GM06990 (cell line): ENCODE measurements at regions not wholly inside any gene's neighbourhood (a gene's known extent, or its start where the extent isn't known, plus 50 kb on each side); places are given as distances from the start of the nearest gene placed in this dataset.

Experiments
- DNase-seq: peaks from one replicate; pipeline ENCODE4 v3.0.0-alpha.2; 2011; ENCODE audit not compliant: insufficient read length; ENCODE audit errors: extremely low read depth
- H3K27me3 ChIP-seq: replicated peaks from 2 replicates; pipeline ENCODE4 v1.6.0; 2011; ENCODE audit warnings: low read length; ENCODE audit not compliant: control insufficient read depth, insufficient read depth
- H3K36me3 ChIP-seq: 2 replicates; pipeline ENCODE4 v1.5.1; 2011; ENCODE audit warnings: low read length; ENCODE audit not compliant: control insufficient read depth, insufficient read depth
- H3K4me3 ChIP-seq: replicated peaks from 2 replicates; pipeline ENCODE4 v1.5.1; 2011; ENCODE audit warnings: low read depth, mild to moderate bottlenecking, control low read depth, low read length
- TF ChIP-seq, protein P1 (sequence below): IDR thresholded peaks from 2 replicates; pipeline ENCODE4 v1.5.1; 2011; ENCODE audit warnings: low read length, control low read depth, mild to moderate bottlenecking, inconsistent platforms; ENCODE audit not compliant: insufficient read depth, poor library complexity, severe bottlenecking

DNA sequence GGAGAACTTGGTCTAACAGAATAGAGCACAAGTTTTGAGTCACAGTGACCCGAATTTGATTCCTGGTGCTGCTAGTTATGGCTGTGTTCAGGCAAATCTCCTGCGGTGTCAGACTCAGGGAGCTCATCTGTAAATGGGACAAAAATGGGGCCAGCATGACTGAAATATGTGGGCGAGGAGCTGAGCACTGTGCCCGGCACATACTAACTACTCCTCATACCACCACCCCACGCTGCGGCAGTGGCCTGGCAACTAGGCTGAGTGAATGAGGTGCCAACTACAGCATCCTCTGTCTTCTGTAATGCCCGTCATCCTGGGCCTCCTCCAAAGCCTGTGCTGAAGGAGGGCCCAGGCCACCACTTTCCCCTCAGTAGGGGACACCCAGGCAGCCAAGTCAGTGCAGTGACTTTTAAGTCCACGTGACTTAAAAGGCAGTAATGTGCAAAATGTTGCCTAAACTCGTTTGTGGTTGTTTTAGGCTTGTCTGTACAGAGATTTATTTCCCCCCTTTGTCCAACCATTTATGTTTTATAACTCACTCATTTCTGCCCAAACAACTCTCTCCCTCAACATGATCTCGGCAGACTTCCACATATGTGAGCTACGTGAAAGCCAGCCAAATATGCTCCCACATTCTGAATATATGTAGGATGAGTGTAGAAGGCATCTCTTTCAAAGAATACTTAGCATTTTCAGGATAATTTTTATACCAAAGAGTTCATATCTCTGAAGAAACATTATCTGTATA lies 773.7 kb downstream of the TSN start:
- TF ChIP-seq, protein P1, sequence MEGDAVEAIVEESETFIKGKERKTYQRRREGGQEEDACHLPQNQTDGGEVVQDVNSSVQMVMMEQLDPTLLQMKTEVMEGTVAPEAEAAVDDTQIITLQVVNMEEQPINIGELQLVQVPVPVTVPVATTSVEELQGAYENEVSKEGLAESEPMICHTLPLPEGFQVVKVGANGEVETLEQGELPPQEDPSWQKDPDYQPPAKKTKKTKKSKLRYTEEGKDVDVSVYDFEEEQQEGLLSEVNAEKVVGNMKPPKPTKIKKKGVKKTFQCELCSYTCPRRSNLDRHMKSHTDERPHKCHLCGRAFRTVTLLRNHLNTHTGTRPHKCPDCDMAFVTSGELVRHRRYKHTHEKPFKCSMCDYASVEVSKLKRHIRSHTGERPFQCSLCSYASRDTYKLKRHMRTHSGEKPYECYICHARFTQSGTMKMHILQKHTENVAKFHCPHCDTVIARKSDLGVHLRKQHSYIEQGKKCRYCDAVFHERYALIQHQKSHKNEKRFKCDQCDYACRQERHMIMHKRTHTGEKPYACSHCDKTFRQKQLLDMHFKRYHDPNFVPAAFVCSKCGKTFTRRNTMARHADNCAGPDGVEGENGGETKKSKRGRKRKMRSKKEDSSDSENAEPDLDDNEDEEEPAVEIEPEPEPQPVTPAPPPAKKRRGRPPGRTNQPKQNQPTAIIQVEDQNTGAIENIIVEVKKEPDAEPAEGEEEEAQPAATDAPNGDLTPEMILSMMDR: no peak
- Histone ChIP-seq H3K36me3 (no peaks in the 10 kb centered on the region), H3K4me3 (no peak overlapping the region), H3K27me3 (no peaks in the 10 kb centered on the region)
- DNase-seq: no peak

DNA sequence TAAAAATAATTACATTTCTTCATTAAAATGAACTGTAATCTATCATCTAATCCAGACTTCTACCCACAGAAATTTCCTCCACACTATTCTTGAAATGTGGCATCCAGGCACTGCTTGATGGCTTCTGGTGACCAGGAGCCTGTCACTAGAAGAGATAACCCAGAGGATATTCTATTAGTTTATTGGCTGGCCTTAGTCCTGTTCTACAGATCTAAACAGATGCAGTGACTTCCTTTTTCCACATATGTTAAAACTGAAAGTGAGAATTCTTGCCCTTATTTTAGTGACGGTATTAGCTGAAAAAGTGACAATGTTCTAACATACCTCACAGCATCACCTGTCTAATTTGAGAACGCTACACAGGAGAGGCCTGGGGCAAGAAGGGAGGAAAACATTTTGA lies 775.4 kb downstream of the TSN start:
- DNase-seq: peak; percentile 15
- TF ChIP-seq, protein P1: no peak
- H3K36me3 ChIP-seq: no peaks in the 10 kb centered on the region
- no peak overlapping the region for H3K4me3 ChIP-seq
- H3K27me3 ChIP-seq: no peaks in the 10 kb centered on the region

DNA sequence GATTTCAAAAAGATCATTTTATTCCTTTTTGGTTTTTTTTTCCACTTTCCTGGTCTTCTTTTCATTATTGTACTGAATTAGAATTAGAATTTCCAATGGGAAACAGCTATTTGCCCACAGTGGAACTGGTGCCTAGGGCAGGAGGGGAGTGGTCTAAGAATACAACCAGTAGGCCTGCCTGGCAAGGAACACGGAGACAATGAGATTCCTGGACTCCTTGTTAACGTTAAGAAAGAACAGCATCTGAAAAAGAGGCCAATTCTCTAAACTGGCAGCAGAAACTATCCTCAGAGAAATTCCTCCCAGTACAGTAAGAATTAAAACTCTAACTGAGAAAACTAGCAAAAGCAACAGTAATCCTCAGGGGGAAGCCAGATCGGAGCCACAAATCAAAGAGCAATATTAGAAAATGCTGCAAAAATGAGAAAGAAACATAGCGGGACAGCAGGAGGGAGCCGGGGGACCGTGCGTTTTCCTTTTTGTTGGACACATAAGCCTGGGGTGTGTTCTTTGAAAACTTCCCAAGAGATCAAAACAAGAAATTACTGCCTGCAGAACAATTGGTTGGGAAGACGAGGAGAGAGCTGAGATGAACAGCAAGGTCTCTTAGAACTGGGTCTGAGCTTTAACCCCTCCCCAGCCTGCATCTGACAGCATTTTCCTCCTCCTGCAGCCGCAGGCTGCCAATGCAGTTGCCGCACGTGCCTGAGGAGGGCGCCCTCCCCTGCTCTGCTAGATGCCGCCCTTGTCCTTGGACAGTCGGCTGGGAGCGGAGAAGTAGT lies 776.0 kb downstream of the TSN start:
- no peak for DNase-seq
- Histone ChIP-seq H3K4me3 (no peak overlapping the region), H3K27me3 (no peaks in the 10 kb centered on the region), H3K36me3 (no peaks in the 10 kb centered on the region)
- TF ChIP-seq, protein P1: peak; percentile 50

DNA sequence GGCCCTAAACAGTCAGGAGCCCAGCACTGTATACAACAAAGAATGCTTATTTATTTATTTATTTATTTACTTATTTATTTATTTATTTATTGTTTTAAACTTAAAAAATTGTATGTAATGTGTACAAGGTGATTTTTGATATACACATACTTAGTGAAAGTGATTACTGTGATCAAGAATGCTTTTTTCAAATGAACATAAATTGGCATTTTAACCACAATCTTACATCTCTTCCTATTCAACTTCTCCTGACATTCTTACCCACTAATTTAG lies 776.6 kb downstream of the TSN start:
- no peaks in the 10 kb centered on the region for H3K27me3 ChIP-seq
- no peak overlapping the region for H3K4me3 ChIP-seq
- TF ChIP-seq, protein P1: no peak
- DNase-seq: no peak
- no peaks in the 10 kb centered on the region for H3K36me3 ChIP-seq

DNA sequence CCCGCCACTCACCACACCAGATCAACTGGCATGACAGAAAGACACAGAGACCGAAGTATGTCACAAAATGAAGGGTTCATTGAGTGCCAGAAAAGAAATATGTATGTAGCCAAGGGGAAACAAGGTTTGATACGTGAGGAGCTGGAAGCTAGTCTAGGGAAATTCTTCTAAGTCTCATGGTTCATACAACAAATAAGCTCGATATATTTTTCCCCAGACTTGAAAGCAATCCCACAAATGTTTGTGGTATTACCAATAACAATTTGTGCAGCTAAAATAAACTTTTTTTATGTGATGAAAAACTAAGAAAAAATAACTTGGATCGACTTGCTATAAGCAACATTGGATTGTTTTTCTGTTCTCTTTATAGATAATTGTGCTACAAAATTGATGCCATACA lies 777.0 kb downstream of the TSN start:
- Histone ChIP-seq H3K27me3 (no peaks in the 10 kb centered on the region), H3K4me3 (no peak overlapping the region), H3K36me3 (no peaks in the 10 kb centered on the region)
- DNase-seq: no peak
- TF ChIP-seq, protein P1: no peak
